RWPE1 (cell line): ENCODE measurements at regions not wholly inside any gene's neighbourhood (a gene's known extent, or its start where the extent isn't known, plus 50 kb on each side); places are given as distances from the start of the nearest gene placed in this dataset.

ENCODE experiments used
- CTCF ChIA-PET: fragments of 350-600 bp; sonication (Branson Sonifier 250); formaldehyde crosslinking; extraction: SDS; loops from one replicate; lab custom pipeline; 2021; lab: Yijun Ruan, JAX
- POLR2A ChIA-PET: fragments of 400-600 bp; formaldehyde crosslinking; extraction: SDS; loops from one replicate; lab custom pipeline; 2020; ENCODE audit warnings: antibody characterized with exemption; ENCODE audit not compliant: low non-redundant PET; lab: Yijun Ruan, JAX
- DNase-seq: peaks from one replicate; pipeline ENCODE4 v3.0.0; 2012; ENCODE audit warnings: low spot score
- H3K27ac ChIP-seq: fragments of 450-650 bp; 2 replicates; pipeline ENCODE4 v1.5.1; 2017
- TF ChIP-seq, protein P1 (sequence below): fragments of 450-650 bp; conservative IDR thresholded peaks from 2 replicates; pipeline ENCODE4 v1.5.1; 2017; ENCODE audit warnings: low read depth, mild to moderate bottlenecking

DNA sequence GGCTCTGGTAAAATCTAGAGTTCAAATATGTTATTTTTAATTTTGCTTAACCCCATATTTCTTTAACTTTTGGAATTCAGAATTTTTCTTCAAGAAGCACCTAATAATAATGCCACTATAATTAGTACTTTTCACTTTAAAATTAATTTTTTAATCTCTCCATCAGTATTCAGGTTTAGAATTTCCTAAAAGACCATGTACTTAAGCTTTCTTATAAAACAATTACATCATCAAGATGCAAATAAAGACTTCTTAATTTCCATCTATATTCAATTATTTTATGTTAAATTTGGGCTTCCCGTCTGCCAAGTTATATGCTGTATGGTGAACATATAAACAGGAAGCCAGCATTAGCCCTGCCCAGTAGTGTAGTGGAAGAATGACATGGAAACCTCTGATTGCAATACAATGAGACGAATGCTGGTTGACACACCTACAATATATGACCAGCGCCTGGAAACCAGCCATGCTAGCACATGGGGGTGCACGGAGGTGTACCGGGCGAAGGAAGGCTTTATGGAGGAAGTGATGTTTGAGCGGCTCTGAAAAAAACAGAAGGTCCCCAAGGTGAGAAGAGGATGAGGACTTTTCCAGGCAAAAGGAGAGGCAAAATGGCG is 82.2 kb downstream of the LLPH start:
- TF ChIP-seq, protein P1, sequence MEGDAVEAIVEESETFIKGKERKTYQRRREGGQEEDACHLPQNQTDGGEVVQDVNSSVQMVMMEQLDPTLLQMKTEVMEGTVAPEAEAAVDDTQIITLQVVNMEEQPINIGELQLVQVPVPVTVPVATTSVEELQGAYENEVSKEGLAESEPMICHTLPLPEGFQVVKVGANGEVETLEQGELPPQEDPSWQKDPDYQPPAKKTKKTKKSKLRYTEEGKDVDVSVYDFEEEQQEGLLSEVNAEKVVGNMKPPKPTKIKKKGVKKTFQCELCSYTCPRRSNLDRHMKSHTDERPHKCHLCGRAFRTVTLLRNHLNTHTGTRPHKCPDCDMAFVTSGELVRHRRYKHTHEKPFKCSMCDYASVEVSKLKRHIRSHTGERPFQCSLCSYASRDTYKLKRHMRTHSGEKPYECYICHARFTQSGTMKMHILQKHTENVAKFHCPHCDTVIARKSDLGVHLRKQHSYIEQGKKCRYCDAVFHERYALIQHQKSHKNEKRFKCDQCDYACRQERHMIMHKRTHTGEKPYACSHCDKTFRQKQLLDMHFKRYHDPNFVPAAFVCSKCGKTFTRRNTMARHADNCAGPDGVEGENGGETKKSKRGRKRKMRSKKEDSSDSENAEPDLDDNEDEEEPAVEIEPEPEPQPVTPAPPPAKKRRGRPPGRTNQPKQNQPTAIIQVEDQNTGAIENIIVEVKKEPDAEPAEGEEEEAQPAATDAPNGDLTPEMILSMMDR, result no peak
- no peak overlapping the region for H3K27ac ChIP-seq
- ChIA-PET CTCF (interaction anchor here (0.5 kb wide), 1 partner anchor 25 kb away, joined by 3 read pairs; no protein-coding TSS in a partner anchor), POLR2A (no interaction called here)
- no peak for DNase-seq

DNA sequence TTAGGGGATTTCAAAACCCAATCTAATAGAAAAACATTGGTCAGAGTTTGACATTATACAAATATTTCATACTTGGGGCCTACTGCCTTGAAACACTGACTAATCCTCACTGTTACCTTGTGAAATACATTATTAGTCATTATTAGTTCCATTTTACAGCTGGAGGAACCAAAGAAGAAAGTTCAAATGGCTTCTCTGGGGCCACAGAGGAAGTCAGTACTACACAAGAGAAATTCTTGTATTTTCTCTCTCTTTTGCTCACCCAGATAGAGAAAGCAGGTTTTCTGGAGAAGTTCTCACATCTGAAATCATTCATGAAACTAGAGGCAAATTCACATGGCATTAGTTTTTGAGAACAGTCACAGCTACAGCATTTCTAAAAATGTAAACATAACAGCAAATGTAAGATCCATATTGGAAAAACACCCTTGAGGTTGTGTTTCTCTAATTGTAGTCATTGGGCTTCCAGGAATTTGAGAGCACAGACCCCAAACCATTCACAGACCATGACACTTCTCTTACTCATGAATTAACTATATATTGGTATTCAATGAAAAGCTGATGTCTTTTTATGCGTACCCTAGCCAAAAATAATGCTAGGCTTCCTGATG is 83.0 kb downstream of the LLPH start:
- ChIA-PET CTCF (no interaction called here), POLR2A (no interaction called here)
- TF ChIP-seq, protein P1, result no peak
- H3K27ac ChIP-seq, result no peak overlapping the region
- peak; percentile 35 for DNase-seq

DNA sequence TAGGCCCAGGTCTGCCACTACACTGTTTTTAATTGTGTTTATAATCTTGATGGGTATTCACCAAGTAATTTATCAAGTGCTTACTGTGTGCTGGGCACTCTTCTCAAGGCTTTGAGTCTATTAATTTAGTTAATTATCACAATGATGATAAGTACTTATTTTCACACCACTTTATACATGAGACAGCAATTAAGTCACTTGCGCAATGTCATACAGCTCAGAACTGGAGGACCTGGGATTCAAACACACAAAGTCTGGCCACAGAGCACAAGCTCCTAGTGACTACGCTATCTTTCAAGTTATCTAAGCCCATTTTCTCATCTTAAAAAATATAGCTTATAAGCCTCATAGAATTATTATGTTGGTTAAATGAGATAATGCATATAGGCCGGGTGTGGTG is 85.0 kb downstream of the LLPH start:
- ChIA-PET POLR2A (no interaction called here), CTCF (interaction anchor here (1.3 kb wide), 1 partner anchor 9 kb away, joined by 8 read pairs; no protein-coding TSS in a partner anchor)
- TF ChIP-seq, protein P1, result no peak
- DNase-seq, result no peak
- no peak overlapping the region for H3K27ac ChIP-seq

DNA sequence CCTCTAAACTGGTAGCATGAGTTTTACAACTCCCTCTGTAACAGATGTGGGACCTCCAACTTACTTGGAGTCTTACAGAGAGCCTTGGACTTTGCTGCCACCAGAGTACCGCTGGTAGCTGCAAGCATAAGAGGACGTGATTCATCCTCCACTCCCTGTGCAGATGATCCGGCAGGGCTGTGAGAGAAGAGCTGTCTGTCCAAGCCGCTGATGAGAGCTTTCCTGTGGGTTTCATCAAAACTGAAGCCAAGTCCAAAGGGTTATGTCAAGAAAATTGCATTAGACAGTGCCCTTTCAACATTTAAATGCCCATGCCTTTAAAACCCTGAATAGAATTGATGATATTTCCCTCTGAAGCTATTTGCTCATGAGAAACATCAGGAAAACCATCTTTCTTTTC is 85.8 kb downstream of the LLPH start:
- ChIA-PET POLR2A (no interaction called here), CTCF (interaction anchor here (1.3 kb wide), 1 partner anchor 9 kb away, joined by 8 read pairs; no protein-coding TSS in a partner anchor)
- DNase-seq, result peak; percentile 20
- TF ChIP-seq, protein P1, result no peak
- no peak overlapping the region; the same call in 1 of the 2 replicates for H3K27ac ChIP-seq

DNA sequence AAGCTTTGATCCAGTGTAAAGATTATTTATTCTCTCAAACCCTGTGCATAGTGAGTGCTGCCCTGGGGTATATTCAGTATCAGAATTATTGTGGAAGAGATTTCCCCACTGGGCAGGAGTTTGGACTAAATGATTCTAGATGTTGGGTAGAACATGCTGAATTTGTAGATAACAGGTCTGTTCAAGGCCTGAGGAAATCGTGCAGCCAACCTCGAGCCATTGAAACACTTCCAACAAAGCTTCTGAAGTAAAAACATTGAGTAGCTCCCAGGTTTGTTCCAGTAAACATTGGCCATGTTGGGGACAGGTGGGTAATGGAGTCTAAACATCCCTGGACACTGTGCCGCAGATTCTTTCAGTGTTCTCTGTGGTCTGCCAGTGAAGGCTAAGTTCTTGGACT is 87.5 kb downstream of the LLPH start:
- CTCF ChIA-PET, result no interaction called here
- POLR2A ChIA-PET, result no interaction called here
- TF ChIP-seq, protein P1, result no peak
- H3K27ac ChIP-seq, result no peak overlapping the region
- DNase-seq, result no peak

DNA sequence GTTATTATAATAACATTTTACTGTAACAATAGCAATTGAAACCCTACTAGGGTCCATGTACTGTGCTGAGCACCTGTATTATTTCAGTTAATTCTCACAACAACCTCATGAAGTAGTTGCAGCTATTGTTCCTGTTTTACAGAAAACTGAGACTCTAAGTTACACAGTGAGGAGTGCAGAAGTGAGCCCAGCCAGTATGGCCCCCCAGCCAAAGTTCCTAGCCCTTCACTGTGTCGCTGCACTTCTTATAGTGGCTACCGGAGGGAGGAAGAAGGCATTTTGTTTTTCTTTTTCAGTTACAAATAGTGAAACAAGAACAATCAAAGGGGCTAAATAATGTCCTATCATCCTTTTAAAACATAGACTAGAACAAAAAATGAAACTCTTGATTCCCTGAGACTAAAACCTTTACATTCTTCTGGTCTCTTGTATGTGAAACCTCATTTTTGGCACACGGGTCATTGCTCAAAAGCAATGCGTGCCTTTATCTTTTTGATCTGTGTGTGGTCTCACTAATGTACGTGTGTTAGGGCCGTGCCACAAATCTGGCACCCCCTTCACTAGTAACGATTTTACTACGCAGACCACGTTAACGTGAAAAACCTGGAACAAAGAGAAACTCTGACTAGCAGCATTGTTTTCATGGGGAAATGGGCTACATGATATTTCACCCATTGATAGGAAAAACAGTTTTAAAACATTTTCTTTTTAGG is 88.7 kb downstream of the LLPH start:
- CTCF ChIA-PET, result no interaction called here

More for the DNA sequence above, 88.7 kb downstream of the LLPH start:
- TF ChIP-seq, protein P1, result no peak
- DNase-seq, result no peak
- H3K27ac ChIP-seq, result no peak overlapping the region
- POLR2A ChIA-PET, result no interaction called here
